ENCODE measurements at regions not wholly inside any gene's neighbourhood (a gene's known extent, or its start where the extent isn't known, plus 50 kb on each side); places are given as distances from the start of the nearest gene placed in this dataset.

DNA sequence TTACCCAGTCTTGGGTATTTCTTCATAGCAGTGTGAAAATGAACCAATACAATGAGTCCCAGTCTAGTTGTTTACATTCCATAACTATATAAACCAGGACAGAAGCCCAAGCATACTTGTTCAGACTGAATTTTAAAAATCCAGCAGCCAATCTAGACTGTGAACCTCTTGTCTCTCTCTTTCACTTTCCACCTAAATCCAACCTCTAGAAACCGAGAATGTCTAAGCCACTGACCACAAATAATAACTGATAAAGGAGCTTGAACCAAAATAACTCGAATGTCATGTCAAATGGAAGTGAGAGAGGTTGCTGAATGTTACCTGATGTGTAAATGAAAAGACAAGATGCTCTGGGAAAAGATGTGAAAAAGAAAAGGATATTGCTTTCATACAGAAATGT, 544.7 kb downstream of the NLGN4X start:
- TF ChIP-seq YY1 (IDR thresholded peaks at IDR 0.05; ENCODE audit: insufficient read depth, insufficient read length) (no peak), ZNF274 (IDR thresholded peaks at IDR 0.05; ENCODE audit: low read depth, low read length) (no peak)

Measured in NT2/D1 (cell line).